Chondrocyte (in vitro differentiated cells): ENCODE measurements at regions not wholly inside any gene's neighbourhood (a gene's known extent, or its start where the extent isn't known, plus 50 kb on each side); places are given as distances from the start of the nearest gene placed in this dataset.

Source experiments
- DNase-seq: peaks from one replicate; pipeline ENCODE4 v3.0.0; 2021; ENCODE audit warnings: mixed read lengths, low spot score
- H3K27ac Mint-ChIP-seq: one replicate; pipeline ENCODE4 v1.8.0; 2021; ENCODE audit warnings: mild to moderate bottlenecking, moderate library complexity, mixed read lengths; ENCODE audit not compliant: unreplicated experiment
- H3K27me3 Mint-ChIP-seq: 2 replicates; pipeline ENCODE4 v1.8.0; 2021; ENCODE audit warnings: low read depth, mixed read lengths
- H3K36me3 Mint-ChIP-seq: 2 replicates; pipeline ENCODE4 v1.8.0; 2021; ENCODE audit warnings: low read depth, mixed read lengths
- H3K4me1 Mint-ChIP-seq: 2 replicates; pipeline ENCODE4 v1.8.0; 2021; ENCODE audit warnings: low read depth, mild to moderate bottlenecking, mixed read lengths
- H3K4me3 Mint-ChIP-seq: one replicate; pipeline ENCODE4 v1.8.0; 2021; ENCODE audit warnings: mild to moderate bottlenecking, moderate library complexity, mixed read lengths; ENCODE audit not compliant: unreplicated experiment
- H3K9me3 Mint-ChIP-seq: 2 replicates; pipeline ENCODE4 v1.8.0; 2021; ENCODE audit warnings: low read depth, mixed read lengths
- CTCF ChIP-seq: fragments of 200-600 bp; sonication (generic); IDR thresholded peaks from 2 replicates; pipeline ENCODE4 v1.5.0; 2021; ENCODE audit warnings: antibody characterized with exemption, mild to moderate bottlenecking, moderate library complexity

DNA sequence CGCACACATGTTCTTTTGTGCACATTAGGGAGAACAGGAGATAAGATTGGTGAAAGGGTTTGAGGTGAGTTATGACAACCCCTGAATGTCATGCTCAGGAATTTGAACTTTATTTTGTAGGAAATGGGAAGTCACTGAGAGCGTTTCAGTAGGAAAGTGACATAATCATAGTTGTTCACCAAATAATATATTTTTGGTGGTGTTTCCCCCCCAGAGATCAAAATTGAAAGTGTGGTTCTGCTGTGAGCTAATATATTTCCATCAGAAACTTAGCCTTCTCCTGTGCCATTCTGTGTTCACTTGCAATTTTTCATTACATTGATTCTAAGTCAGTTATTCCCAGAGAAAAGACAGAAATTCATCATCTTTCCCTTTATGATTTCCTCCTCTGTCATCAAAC is 64.1 kb upstream of the RCN1 start:
- Mint-ChIP-seq H3K27me3 (peaks cover 12% of the 10 kb centered on the region), H3K36me3 (no peaks in the 10 kb centered on the region)

DNA sequence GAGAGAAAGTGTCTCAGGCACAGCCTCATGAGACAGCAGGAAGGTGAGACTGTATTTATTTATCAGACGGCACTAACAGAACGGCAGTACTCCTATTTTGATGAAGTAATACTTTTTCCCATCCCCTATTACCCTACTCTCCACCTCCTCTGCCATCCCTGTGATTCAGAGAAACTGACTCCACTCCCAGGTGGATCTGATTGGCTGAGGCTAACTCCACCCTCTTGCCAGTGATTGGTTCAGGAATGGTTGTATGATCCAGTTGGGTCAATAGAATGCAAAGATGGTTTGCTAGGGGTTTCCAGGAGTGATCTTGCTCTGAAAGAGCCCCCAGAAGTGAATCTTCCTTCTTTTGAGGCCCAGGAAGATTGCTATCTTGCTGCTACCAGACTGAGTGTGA is 65.9 kb upstream of the RCN1 start:
- H3K4me1 Mint-ChIP-seq, result no peaks in the 10 kb centered on the region
- H3K9me3 Mint-ChIP-seq, result peaks cover 3% of the 10 kb centered on the region
- no peak overlapping the region for H3K4me3 Mint-ChIP-seq
- H3K27me3 Mint-ChIP-seq, result peaks cover 14% of the 10 kb centered on the region
- TF ChIP-seq CTCF, result no peak
- no peak overlapping the region for H3K27ac Mint-ChIP-seq
- no peaks in the 10 kb centered on the region for H3K36me3 Mint-ChIP-seq
- no peak for DNase-seq

More for the DNA sequence above, 64.1 kb upstream of the RCN1 start:
- Mint-ChIP-seq H3K27ac (no peak overlapping the region), H3K4me1 (no peaks in the 10 kb centered on the region), H3K9me3 (no peaks in the 10 kb centered on the region), H3K4me3 (no peak overlapping the region)
- no peak for TF ChIP-seq CTCF
- DNase-seq, result no peak

DNA sequence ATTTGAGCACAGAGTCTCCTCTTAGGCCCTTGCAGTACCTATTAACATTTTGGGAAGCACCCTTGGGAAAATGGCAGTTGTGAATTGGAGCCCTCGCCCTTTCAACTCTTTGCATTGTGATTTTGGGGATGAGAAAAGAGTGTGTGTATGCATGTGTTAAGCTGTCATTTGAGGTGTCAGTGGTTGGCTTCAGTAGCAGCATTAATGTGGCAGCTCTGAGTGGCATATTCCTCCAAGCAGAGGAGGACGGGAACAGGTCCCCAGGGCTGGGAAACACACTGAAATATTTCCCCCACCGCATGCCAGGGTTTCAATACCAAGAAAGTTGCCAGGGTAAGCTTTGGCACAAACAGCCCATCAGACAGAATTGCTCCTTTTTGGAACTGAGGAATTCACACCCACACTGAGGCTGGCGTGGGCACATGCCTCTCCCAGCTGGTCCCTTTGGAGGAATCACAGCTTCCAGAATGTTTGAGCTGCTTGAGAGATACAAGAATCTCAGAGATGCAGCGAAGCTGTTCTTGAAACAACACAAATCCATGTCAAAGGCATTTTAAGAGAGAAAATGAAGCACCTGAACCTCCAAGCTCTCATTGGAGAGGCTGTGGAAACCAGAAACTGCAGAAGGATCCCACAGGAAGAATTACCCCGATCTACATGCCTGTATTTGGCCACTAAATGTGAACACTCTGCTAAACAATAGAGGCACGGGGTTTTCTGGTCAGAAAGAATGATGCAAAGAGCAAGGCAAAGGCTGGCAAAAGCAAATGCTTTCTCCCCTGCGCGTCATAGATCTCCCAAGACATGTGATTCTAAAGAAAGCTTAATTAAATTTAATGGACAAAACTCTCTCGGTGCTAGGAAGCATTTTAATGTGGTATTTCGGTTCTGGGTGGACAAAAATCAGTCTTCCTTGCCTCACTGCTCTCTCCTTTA is 67.2 kb upstream of the RCN1 start:
- Mint-ChIP-seq H3K9me3 (peaks cover 3% of the 10 kb centered on the region), H3K27me3 (peaks cover 14% of the 10 kb centered on the region)

GRCh38 chr11:32018672-32019071 is 72.2 kb upstream of the RCN1 start:
- H3K4me3 Mint-ChIP-seq, result no peak overlapping the region
- no peak overlapping the region for H3K27ac Mint-ChIP-seq
- no peaks in the 10 kb centered on the region for H3K4me1 Mint-ChIP-seq
- peaks cover 42% of the 10 kb centered on the region for H3K27me3 Mint-ChIP-seq
- peaks cover 3% of the 10 kb centered on the region for H3K9me3 Mint-ChIP-seq
- DNase-seq, result no peak
- no peaks in the 10 kb centered on the region for H3K36me3 Mint-ChIP-seq
- TF ChIP-seq CTCF, result no peak

More for the DNA sequence above, 67.2 kb upstream of the RCN1 start:
- Mint-ChIP-seq H3K4me1 (no peaks in the 10 kb centered on the region), H3K27ac (no peak overlapping the region), H3K36me3 (no peaks in the 10 kb centered on the region), H3K4me3 (no peak overlapping the region)
- TF ChIP-seq CTCF, result no peak
- no peak for DNase-seq

- Mint-ChIP-seq H3K4me3 (no peak overlapping the region), H3K27me3 (peaks cover 46% of the 10 kb centered on the region), H3K27ac (no peak overlapping the region), H3K9me3 (peaks cover 3% of the 10 kb centered on the region), H3K4me1 (no peaks in the 10 kb centered on the region), H3K36me3 (peaks cover 2% of the 10 kb centered on the region)
- TF ChIP-seq CTCF, result no peak
- no peak for DNase-seq
Measured at GRCh38 chr11:32016111-32016510, 74.8 kb upstream of the RCN1 start.
